Tibial nerve (tissue), 4 donors: ENCODE measurements at regions not wholly inside any gene's neighbourhood (a gene's known extent, or its start where the extent isn't known, plus 50 kb on each side); places are given as distances from the start of the nearest gene placed in this dataset.

Experiments
- CTCF ChIP-seq, 5 experiments: fragments of 200-600 bp in 3 of 5; fragments of 450-650 bp in 2 of 5; sonication (generic) in 3 of 5; IDR thresholded peaks; one replicate each; pipeline ENCODE4 v1.5.1; 2016 to 2019; ENCODE audit warnings: antibody characterized with exemption in 5 of 5, mild to moderate bottlenecking in 3 of 5, moderate library complexity in 2 of 5
- EP300 ChIP-seq, 2 donors: sonication (generic); formaldehyde crosslinking; IDR thresholded peaks; one replicate each; pipeline ENCODE4 v1.6.1; 2017; ENCODE audit warnings: antibody characterized with exemption in 2 of 2, mild to moderate bottlenecking in 1 of 2
- POLR2A ChIP-seq, 2 donors: fragments of 450-650 bp; IDR thresholded peaks; one replicate each; pipeline ENCODE4 v1.6.1; 2017; ENCODE audit warnings: antibody characterized with exemption in 2 of 2, mild to moderate bottlenecking in 2 of 2, moderate library complexity in 2 of 2

GRCh38 chr5:60482301-60482700, 217.7 kb downstream of the DEPDC1B start:
- TF ChIP-seq CTCF (IDR thresholded peaks at IDR 0.05) (no peak), POLR2A (IDR thresholded peaks at IDR 0.05) (no peak), EP300 (IDR thresholded peaks at IDR 0.05) (no peak)
